HFF-Myc (cell line): ENCODE measurements at regions not wholly inside any gene's neighbourhood (a gene's known extent, or its start where the extent isn't known, plus 50 kb on each side); places are given as distances from the start of the nearest gene placed in this dataset.

Experiments
- DNase-seq: peaks from one replicate; pipeline ENCODE4 v3.0.0-alpha.2; 2011; ENCODE audit warnings: low read depth; ENCODE audit errors: extremely low read depth
- H3K4me3 ChIP-seq: replicated peaks from 2 replicates; pipeline ENCODE4 v1.5.1; 2011; ENCODE audit warnings: low read depth, mild to moderate bottlenecking, control low read depth, low read length
- TF ChIP-seq, protein P1 (sequence below): IDR thresholded peaks from 2 replicates; pipeline ENCODE4 v1.5.1; 2012; ENCODE audit warnings: mild to moderate bottlenecking, low read depth, low read length, control low read depth; ENCODE audit errors: missing control alignments

DNA sequence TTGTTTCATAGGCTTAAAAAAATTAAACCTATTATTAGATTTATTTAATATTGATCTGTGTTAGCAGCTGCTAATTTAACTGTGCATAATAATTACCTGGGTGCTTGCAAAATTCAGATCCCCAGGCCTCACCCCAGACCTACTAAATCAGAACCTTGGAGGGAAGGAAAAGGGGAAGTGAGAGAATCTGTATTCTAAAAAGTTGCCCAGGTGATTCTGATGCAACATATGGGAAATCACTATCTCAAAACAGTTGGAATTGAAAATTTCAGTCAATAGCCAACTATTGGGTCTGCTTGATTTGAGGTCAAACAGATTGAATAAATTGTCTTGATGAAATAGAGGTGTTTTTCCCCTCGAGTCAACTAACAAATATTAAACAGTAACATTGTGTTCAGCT lies 538.5 kb upstream of the ADAMTS9 start:
- no peak for DNase-seq
- TF ChIP-seq, protein P1, sequence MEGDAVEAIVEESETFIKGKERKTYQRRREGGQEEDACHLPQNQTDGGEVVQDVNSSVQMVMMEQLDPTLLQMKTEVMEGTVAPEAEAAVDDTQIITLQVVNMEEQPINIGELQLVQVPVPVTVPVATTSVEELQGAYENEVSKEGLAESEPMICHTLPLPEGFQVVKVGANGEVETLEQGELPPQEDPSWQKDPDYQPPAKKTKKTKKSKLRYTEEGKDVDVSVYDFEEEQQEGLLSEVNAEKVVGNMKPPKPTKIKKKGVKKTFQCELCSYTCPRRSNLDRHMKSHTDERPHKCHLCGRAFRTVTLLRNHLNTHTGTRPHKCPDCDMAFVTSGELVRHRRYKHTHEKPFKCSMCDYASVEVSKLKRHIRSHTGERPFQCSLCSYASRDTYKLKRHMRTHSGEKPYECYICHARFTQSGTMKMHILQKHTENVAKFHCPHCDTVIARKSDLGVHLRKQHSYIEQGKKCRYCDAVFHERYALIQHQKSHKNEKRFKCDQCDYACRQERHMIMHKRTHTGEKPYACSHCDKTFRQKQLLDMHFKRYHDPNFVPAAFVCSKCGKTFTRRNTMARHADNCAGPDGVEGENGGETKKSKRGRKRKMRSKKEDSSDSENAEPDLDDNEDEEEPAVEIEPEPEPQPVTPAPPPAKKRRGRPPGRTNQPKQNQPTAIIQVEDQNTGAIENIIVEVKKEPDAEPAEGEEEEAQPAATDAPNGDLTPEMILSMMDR: no peak
- no peak overlapping the region for H3K4me3 ChIP-seq

DNA sequence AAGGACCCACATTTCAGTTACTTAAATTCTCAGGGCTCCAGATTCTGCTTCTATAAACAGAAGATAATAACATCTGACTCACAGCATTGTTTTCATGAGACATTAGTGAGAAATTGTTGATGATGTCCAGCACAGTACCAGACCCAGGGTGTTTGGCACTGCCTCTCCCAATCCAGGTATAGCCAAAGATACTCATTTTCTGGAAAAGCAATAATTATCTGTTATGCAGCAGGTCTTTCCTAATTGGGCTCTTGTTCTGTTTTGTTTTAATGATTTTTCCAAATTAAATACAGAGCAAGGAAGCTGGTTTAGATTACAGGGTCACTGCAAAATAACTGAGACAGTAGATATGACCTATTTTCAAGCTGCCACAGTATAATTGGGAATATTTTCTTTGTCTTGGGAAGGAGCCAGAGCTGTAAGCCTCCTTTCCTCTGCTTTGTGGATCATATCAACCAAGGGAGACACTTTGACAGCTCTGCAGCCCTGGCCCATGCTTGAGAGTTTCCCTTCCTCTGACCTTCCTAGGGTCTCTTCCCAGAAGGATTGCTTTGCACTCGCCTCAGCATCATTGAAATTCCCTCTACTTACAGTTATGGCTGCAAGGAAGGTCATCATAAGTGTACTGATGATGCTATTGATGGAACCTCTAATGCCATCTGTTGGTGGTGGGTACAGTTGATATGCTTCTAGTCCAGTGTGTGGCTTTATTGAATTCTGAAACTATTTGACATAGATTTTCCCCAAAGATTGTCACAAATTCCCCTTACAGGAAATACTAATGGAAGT lies 522.4 kb upstream of the ADAMTS9 start:
- no peak overlapping the region for H3K4me3 ChIP-seq
- TF ChIP-seq, protein P1: no peak
- no peak for DNase-seq

DNA sequence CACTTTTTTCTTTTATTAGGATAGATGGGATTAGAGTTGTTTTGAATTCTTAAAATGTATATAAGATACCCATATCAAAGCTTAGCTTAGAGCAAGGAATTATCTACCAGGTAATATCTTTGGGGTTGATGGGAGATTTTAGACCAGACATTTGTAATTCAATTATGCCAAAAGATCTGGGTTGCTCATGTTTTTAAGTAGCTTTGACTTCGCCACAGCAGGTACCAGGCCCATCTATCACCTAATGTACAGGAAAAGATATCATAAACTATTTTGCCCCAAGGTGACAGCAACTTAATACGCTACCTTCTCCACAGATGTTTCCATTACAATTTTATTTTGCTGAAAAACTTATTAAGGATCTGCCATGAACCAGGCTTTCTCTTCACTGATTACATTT lies 514.6 kb upstream of the ADAMTS9 start:
- DNase-seq: no peak
- TF ChIP-seq, protein P1: no peak
- no peak overlapping the region for H3K4me3 ChIP-seq

DNA sequence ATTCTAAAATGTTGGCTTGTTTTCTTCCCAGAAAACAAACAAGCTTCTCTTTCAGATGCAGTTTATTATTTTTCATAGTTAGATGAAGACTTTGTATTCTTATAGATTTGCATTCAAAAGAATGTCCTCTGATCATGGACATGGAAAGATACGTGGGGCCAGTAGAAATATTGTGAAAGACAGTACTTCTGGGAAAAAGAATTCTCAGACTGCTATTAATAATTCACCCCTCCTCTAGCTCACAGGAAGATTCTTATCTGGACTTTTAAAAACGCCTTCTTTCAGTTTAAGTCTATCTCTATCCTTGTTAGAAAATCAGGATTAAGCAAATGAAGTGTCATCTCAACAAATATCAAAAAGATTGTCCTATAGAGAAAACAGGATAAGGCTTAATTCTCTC lies 514.1 kb upstream of the ADAMTS9 start:
- DNase-seq: no peak
- no peak overlapping the region for H3K4me3 ChIP-seq
- TF ChIP-seq, protein P1: no peak

DNA sequence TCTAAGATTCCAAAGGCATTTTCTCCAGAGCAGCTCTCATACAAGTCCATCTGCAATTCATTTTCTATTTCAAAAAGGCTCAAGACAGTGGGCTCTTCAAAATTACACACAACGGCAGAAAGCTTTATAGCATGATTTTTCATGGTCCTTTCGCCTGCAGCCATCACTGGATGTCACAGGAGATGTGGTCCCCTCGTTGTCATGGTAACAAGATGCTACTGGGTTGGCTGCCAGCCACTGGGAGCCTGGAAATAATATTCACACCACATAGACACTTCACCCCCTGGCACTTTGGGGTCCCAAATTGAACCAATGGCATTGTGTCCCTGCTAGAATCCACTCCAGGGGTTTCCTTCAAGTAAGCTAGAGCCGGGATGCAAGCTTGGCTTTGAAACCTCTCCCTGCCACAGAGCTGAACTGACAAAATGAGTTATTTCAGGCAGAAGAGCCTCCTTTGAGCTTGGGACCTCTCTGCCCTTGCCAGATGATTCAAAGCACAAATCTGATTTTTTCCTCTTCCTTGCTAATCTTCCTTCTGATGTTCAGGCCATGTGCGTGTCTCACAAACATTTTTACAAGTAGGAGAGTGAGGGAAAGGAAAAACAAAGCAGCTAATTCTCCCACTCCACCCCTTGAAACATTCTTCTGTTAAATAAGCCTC lies 512.6 kb upstream of the ADAMTS9 start:
- no peak overlapping the region for H3K4me3 ChIP-seq
- TF ChIP-seq, protein P1: no peak

DNA sequence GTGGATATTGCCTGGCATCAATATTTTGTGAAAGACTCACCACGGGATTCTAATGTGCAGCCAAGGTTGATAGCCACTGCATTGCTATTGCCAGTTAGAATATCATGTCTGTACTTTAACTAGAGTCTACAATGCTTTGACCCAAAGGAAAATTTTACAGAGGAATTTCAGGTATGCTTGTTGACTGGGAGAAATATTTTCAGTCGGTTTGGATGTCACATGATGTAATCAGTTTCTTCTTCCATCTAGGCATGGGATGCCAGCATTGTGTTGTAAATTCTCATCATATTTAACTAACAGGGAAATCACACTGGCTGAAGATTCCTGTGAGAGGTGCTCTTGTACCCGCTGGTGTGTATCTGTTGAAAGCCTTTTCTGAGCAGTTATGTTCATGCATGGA lies 508.9 kb upstream of the ADAMTS9 start:
- H3K4me3 ChIP-seq: no peak overlapping the region
- no peak for DNase-seq
- TF ChIP-seq, protein P1: no peak

More for the DNA sequence above, 512.6 kb upstream of the ADAMTS9 start:
- DNase-seq: no peak
